ENCODE measurements at regions not wholly inside any gene's neighbourhood (a gene's known extent, or its start where the extent isn't known, plus 50 kb on each side); places are given as distances from the start of the nearest gene placed in this dataset.

GRCh38 chr7:110322796-110323195 lies 768.1 kb upstream of the LRRN3 start:
- DNase-seq (ENCODE audit: low spot score), result no peak
- Histone ChIP-seq H3K4me3 (no peak overlapping the region), H3K27ac (no peak overlapping the region)
- no peak for TF ChIP-seq CTCF (IDR thresholded peaks at IDR 0.05)

DNA sequence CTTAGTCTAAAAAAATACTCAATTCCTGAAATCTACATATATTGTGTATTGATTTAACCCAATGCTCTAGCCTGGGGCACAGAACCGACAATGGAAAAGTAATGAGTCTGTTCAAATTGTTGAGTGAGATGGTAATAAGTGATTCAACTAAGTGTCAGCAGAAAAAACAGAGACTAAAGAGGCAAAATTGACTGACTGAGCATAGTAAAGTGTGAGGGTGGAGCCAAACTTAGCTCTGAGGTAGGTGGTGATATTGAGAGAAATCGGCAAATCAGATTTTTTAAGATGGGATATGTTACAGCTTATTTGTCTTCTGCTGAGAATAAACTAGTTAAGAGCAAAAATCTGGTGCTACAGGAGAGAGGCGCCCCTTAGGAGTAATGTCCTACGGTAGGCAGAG lies 764.0 kb upstream of the LRRN3 start:
- Histone ChIP-seq H3K27ac (no peak overlapping the region), H3K4me3 (no peak overlapping the region)
- DNase-seq (ENCODE audit: low spot score), result no peak
- TF ChIP-seq CTCF (IDR thresholded peaks at IDR 0.05), result no peak

DNA sequence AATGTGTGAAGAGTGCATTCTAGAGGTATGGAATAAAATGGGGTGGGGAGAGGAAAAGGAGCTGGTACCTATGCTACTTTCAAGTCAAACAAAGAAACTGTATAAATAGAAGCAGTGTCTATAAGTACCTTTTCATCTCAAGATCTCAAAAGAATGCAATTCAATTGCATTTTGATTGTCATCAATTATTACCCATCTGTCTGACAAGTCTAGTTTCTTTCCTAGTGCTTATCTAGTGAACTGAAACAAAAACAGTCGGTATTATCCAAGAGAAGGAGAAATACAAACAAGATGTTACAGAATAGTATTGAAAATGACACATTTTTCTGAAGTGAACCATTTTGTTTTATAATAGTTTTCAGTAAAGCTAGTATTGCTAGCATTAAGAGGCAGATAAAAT lies 754.5 kb upstream of the LRRN3 start:
- no peak for TF ChIP-seq CTCF (IDR thresholded peaks at IDR 0.05)
- H3K27ac ChIP-seq, result no peak overlapping the region
- H3K4me3 ChIP-seq, result no peak overlapping the region
- no peak for DNase-seq (ENCODE audit: low spot score)

DNA sequence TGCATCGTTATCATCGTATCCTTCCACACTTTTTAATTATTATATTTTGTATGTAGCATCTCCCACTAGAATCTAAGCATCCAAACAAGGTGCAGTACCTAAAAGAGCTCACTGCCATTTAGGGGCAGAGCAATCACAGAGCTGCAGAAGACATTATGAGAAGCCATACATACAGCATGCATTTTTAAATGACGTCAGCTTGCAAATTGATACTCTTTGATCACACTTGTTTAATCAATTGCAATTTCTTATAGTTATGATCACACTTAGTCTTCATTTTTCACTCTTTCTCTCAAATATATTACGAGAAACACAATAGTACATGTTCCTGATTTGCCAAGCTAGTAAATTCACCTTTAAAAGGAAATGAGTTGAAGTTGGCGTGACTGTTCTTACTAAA lies 753.3 kb upstream of the LRRN3 start:
- DNase-seq (ENCODE audit: low spot score), result no peak
- no peak overlapping the region for H3K4me3 ChIP-seq
- TF ChIP-seq CTCF (IDR thresholded peaks at IDR 0.05), result no peak
- H3K27ac ChIP-seq, result no peak overlapping the region

- DNase-seq (ENCODE audit: low spot score), result no peak
- no peak overlapping the region for H3K27ac ChIP-seq
- no peak for TF ChIP-seq CTCF (IDR thresholded peaks at IDR 0.05)
- H3K4me3 ChIP-seq, result no peak overlapping the region
These were observed 743.8 kb upstream of the LRRN3 start for GRCh38 chr7:110347081-110347480.

DNA sequence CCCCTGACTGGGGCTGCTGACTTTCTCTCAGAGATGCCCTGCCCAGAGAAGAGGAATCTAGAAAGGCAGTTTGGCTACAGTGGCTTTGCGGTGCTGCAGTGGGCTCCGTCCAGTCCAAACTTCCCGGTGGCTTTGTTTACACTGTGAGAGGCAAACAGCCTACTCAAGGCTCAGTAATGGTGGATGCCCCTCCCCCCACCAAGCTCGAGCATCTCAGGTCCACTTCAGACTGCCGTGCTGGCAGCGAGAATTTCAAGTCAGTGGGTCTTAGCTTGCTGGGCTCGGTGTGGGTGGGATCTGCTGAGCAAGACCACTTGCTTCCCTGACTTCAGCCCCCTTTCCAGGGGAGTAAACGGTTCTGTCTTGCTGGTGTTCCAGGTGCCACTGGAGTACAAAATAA lies 734.5 kb upstream of the LRRN3 start:
- Histone ChIP-seq H3K4me3 (no peak overlapping the region), H3K27ac (no peak overlapping the region)
- no peak for TF ChIP-seq CTCF (IDR thresholded peaks at IDR 0.05)
- no peak for DNase-seq (ENCODE audit: low spot score)

DNA sequence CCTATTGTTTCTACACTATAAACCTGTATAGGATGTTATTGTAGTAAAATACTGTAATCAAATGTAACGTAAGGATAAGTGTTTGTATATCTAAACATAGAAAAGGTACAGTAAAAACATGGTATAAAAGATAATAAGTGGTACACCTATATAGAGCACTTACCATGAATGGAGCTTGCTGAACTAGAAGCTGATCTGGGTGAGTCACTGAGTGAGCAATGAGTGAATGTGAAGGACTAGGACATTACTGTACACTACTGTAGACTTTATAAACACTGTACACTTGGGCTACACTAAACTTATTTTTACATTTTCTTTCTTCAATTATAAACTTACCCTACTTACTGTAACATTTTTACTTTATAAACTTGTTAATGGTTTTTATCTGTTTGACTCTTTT lies 732.9 kb upstream of the LRRN3 start:
- Histone ChIP-seq H3K27ac (no peak overlapping the region), H3K4me3 (no peak overlapping the region)
- no peak for DNase-seq (ENCODE audit: low spot score)
- no peak for TF ChIP-seq CTCF (IDR thresholded peaks at IDR 0.05)
